Transverse colon (tissue), 3 donors: ENCODE measurements at regions not wholly inside any gene's neighbourhood (a gene's known extent, or its start where the extent isn't known, plus 50 kb on each side); places are given as distances from the start of the nearest gene placed in this dataset.
"Not testable (repeated sequence)": the region's sequence is repeated elsewhere in the genome, so short reads cannot be mapped to it uniquely, and the experiment has no call there.

Experiments
- EP300 ChIP-seq: sonication (generic); formaldehyde crosslinking; IDR thresholded peaks from one replicate; pipeline ENCODE4 v1.6.1; 2017; ENCODE audit warnings: antibody characterized with exemption, low read depth
- TF ChIP-seq, protein P1 (sequence below), 5 experiments: fragments of 200-600 bp in 3 of 5; fragments of 450-650 bp in 2 of 5; sonication (generic) in 3 of 5; IDR thresholded peaks; 1 replicate in 2 of 5; 2 replicates in 3 of 5; pipeline ENCODE4 v1.5.1; 2016 to 2017; ENCODE audit warnings: antibody characterized with exemption in 5 of 5, inconsistent platforms in 3 of 5, mild to moderate bottlenecking in 2 of 5, moderate library complexity in 1 of 5

DNA sequence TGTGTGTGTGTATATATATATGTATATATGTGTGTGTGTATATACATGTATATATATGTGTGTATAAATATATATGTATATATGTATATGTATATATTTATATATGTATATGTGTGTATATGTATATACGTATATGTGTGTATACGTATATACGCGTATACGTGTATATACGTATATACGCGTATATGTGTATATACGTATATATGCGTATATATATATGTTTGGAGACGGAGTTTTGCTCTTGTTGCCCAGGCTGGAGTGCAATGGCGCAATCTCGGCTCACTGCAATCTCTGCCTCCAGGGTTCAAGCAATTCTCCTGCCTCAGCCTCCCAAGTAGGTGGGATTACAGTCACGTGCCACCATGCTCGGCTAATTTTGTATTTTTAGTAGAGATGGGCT is 212.6 kb downstream of the KCNJ2 start:
- TF ChIP-seq, protein P1, sequence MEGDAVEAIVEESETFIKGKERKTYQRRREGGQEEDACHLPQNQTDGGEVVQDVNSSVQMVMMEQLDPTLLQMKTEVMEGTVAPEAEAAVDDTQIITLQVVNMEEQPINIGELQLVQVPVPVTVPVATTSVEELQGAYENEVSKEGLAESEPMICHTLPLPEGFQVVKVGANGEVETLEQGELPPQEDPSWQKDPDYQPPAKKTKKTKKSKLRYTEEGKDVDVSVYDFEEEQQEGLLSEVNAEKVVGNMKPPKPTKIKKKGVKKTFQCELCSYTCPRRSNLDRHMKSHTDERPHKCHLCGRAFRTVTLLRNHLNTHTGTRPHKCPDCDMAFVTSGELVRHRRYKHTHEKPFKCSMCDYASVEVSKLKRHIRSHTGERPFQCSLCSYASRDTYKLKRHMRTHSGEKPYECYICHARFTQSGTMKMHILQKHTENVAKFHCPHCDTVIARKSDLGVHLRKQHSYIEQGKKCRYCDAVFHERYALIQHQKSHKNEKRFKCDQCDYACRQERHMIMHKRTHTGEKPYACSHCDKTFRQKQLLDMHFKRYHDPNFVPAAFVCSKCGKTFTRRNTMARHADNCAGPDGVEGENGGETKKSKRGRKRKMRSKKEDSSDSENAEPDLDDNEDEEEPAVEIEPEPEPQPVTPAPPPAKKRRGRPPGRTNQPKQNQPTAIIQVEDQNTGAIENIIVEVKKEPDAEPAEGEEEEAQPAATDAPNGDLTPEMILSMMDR (IDR thresholded peaks at IDR 0.05): not testable (repeated sequence)
- TF ChIP-seq EP300: not testable (repeated sequence)
